ENCODE measurements at regions not wholly inside any gene's neighbourhood (a gene's known extent, or its start where the extent isn't known, plus 50 kb on each side); places are given as distances from the start of the nearest gene placed in this dataset.

- TF ChIP-seq GATA2 (IDR thresholded peaks at IDR 0.05; ENCODE audit: insufficient read depth, insufficient read length, low read depth, low read length), result no peak
- TF ChIP-seq CTCF (IDR thresholded peaks at IDR 0.05; ENCODE audit: extremely low read depth in 1 of 2, insufficient read depth in 1 of 2, low read depth in 1 of 2, low read length in 2 of 2), result no peak
- no peak for TF ChIP-seq MYC (IDR thresholded peaks at IDR 0.05; ENCODE audit: low read depth, low read length)
- no peak for TF ChIP-seq POLR2AphosphoS5 (IDR thresholded peaks at IDR 0.05; ENCODE audit: insufficient read depth, low read depth, low read length)
- TF ChIP-seq POLR2A (IDR thresholded peaks at IDR 0.05; ENCODE audit: low read depth, low read length), result no peak
- no peak for TF ChIP-seq EZH2 (IDR thresholded peaks at IDR 0.05; ENCODE audit: borderline replicate concordance, low read depth, low read length, severe bottlenecking)
- no peak for TF ChIP-seq FOS (IDR thresholded peaks at IDR 0.05; ENCODE audit: borderline replicate concordance, insufficient read depth, low read length)
- no peak for TF ChIP-seq MAX (IDR thresholded peaks at IDR 0.05; ENCODE audit: insufficient read depth, insufficient read length)
- dilution Hi-C loops (cut with MboI; ENCODE audit: extremely low pct_ligation_motif_present, low sequenced_read_pairs), result no loop called here
- Histone ChIP-seq H3K27me3 (ENCODE audit: control insufficient read depth in 2 of 2, insufficient read depth in 2 of 2, low read length in 2 of 2) (no peaks in the 10 kb centered on the region), H3K9me3 (replicated peaks; ENCODE audit: control insufficient read depth, insufficient read depth, low read length) (no peaks in the 10 kb centered on the region), H3K4me3 (replicated peaks in 1 of 3; ENCODE audit: insufficient read depth in 1 of 3, low read depth in 1 of 3, low read length in 3 of 3) (no peak overlapping the region), H3K9ac (replicated peaks; ENCODE audit: extremely low read depth, insufficient read depth, low read length) (no peak overlapping the region), H2AFZ (ENCODE audit: low read depth, low read length) (no peak overlapping the region), H3K36me3 (ENCODE audit: control insufficient read depth in 2 of 2, extremely low read depth in 1 of 2, insufficient read depth in 2 of 2, low read length in 2 of 2) (no peaks in the 10 kb centered on the region), H3K4me2 (ENCODE audit: insufficient read depth, low read length) (no peak overlapping the region), H4K20me1 (replicated peaks; ENCODE audit: control insufficient read depth, extremely low read depth, insufficient read depth, low read length) (no peaks in the 10 kb centered on the region), H3K4me1 (ENCODE audit: control insufficient read depth, extremely low read depth, insufficient read depth, low read length) (no peaks in the 10 kb centered on the region), H3K79me2 (ENCODE audit: control insufficient read depth, insufficient read depth, low read length) (no peaks in the 10 kb centered on the region), H3K9me1 (replicated peaks; ENCODE audit: control insufficient read depth, extremely low read depth, insufficient read depth, low read length) (no peaks in the 10 kb centered on the region), H3K27ac (ENCODE audit: insufficient read depth, low read depth, low read length) (no peak overlapping the region)
- DNase-seq (ENCODE audit: low read depth, low spot score) (no peak), FAIRE-seq (no peak)
- CTCF ChIA-PET, result interaction anchor here (1.6 kb wide), 1 partner anchor 10 kb away, joined by 5 read pairs; no protein-coding TSS in a partner anchor
- no TSS peak for BruUV-seq (replicated peaks)
- POLR2A ChIA-PET, result no interaction called here
- intact Hi-C loops (cut with micrococcal nuclease), result no loop called here
Observed at GRCh38 chr6:113529879-113530278, 327.3 kb upstream of the MARCKS start.

Measured in endothelial cell of umbilical vein (primary cell).